HS-27A (cell line): ENCODE measurements at regions not wholly inside any gene's neighbourhood (a gene's known extent, or its start where the extent isn't known, plus 50 kb on each side); places are given as distances from the start of the nearest gene placed in this dataset.

Experiments
- DNase-seq: peaks from one replicate; pipeline ENCODE4 v3.0.0-alpha.2; 2012; ENCODE audit warnings: low read depth, missing footprints

DNA sequence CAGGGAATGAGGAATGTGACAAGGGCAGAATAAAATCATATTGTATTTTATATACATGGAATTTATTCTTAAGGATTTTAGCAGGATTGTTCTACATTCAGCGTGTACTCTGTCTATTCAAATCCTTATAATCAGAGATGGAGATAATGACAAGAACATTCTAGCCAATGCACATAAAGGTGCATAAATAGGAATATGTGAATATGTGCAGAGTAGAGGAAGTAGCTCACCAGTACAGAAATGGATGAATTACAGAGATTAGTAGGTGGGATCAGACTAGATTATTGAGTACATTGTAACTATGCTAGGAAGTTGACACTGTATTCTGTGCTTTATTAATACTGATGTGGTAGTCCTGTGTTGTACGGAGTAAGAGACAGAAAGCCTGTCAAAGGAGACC is 1308.8 kb downstream of the FAM181B start:
- no peak for DNase-seq

DNA sequence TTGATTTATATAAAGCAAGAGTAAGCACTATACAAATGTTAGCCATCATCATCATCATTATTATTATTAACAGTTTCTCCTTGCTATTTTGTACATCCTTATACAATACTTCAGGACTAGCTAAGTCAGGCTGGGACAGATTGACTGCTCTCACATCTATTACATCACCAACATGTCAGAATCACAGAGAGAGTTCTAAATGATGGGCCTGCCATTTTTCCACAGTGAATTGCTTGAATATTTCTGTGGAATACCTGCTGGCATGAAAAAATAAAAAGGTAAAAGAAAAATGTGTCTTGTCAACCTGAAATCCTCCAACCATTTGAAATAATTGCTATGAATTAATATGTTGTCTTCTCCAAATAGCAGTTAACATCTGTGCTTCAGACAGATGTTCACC is 1311.3 kb downstream of the FAM181B start:
- DNase-seq: no peak

DNA sequence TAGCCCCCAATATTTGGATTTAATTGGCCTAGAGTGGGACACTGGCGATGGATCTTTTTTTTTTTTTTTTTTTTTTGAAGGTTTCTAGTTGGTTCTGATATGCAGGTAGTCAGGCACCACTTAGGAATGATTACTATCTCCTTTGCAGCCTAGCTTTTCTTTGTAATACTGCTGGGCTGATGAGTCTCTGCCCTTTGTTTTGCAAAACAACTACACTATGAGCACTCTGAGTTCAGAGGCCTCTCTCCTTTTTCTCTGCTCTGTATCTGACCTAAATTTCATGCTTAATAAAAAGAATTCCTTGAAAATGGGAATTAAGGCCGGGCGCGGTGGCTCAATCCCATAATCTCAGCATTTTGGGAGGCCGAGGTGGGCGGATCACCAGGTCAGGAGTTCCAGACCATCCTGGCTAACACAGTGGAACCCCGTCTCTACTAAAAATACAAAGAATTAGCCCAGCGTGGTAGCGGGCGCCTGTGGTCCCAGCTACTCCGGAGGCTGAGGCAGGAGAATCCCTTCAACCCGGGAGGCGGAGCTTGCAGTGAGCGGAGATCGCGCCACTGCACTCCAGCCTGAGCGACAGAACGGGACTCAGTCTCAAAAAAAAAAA is 1312.3 kb downstream of the FAM181B start:
- DNase-seq: no peak

DNA sequence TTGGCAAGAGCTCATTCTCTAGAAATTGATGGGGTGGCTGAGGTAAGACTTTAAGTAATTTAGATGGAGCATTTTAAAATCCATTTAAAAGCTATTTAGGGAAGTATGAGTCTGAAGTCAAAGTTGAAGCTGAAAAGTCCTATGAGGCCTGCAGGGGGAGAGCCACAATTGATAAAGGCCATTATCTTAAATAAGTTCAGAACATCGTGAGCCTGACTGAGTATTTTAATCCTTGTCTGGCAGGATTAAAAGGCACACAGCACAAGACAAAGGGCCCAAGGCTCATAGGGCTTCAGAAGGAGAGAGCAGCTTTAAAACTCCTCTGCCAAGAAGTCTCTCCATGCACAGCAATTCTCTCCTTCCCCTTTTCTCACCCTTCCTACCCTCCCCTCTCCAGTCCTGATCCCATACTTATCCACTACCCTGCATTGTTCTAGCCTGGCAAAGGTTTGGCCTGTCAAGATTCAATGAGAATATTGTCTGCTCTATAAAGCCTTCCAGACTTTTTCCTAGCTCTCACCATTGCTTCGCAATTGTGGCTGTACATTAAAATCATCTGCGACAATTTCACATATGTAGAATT is 1312.9 kb downstream of the FAM181B start:
- DNase-seq: no peak

DNA sequence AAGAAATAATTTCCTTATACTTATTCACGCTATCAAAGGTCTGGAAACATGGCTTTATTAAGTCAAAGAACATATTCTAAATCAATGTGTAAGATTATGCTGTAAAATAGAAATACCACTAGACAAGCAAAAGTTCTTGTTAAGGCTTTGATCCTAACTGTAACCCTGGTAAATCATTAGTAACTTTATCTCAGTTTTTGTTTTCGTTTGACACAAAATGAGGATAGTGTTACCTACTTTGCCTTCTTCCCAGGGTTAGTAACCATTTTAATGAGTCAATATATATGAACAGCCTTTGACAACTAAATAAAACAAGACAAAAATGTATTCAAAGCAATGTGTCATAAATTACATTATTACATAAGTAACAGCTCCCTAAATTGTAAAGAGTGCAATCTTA is 1336.3 kb downstream of the FAM181B start:
- DNase-seq: no peak

DNA sequence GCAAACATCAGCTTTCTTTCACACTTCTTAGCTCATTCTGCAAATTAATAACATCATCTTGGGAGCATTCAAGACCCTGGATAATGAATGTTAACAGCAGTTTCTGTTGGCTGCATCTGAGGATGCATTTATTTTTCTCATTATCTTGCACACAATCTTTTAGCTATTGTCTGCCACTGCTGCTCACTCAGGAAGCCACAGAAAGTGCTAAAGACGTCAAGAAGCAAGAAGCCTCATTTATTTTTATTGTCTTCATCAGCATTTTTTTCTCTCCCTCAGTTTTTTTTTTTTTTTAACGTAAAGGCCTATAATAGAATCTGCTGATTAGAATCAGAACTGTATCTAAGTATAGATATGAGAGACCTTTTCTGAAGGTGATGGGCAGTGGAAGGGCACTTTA is 1339.4 kb downstream of the FAM181B start:
- DNase-seq: no peak

DNA sequence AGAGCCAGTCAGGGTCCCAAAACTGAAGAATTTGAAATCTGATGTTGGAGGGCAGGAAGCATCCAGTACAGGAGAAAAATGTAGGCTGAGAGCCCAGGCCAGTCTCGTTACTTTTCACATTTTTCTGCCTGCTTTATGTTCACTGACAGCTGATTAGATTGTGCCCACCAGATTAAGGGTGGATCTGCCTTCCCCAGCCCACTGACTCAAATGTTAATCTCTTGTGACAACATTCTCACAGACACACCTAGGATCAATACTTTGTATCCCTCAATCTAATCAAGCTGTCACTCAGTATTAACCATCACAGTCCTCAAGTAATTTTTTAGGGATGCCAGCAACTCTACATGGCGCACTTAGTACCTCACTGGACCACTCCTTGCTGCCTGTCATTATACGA is 1345.3 kb downstream of the FAM181B start:
- DNase-seq: no peak

DNA sequence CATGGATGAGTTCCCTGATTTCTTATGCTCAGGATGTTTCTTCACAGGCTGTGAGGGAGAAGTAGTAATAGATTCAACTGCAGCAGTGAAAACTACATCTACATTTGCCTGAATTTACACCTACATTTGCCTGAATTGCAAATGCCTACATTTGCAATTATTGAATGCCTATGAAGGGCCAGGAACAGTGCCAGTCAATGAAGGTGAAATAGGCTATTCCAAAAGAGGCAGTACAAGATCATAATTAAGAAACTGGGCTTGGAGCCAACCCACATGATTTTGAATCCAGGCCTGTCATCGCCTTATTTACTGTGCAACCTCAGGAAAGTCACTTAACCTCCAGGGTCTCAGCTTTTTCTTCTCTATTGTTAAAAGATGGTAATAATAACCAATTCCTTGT is 1353.3 kb downstream of the FAM181B start:
- DNase-seq: no peak

DNA sequence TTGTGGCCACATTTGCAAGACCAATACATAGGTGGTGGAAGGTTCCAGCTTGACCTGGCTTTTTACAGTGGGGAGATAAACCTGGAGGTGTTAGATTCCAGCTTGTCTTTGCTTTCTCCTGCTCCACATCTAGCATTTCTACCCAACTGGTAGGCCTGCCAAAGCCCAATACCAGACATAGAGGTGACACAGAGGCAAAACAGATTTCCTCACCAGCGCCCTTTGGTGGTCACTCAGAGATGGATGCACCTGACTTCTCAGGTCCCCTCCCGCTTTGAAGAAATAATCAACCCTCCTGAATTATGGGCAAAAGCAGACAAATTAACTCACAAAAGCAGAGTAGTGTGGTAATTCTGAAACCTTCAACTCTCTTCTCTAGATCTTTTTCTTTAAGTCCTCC is 1356.2 kb downstream of the FAM181B start:
- no peak for DNase-seq

DNA sequence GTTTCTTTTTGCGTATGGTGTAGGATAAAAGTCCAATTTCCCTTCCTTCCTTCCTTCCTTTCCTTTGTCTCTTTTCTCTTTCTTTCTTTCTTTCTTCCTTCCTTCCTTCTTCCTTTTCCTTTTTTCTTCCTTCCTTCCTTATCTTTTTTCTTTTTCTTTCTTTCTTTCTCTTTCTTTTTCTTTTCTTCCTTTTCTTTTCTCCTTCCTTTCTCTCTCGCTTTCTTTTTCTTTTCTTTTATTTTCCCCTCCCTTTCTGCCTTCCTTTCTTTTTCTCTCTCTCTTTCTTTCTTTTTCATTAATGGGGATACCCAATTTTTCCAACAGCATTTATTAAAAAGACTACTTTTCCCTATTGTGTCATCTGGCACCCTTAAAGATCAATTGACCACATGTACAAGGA is 1359.7 kb downstream of the FAM181B start:
- DNase-seq: no peak

DNA sequence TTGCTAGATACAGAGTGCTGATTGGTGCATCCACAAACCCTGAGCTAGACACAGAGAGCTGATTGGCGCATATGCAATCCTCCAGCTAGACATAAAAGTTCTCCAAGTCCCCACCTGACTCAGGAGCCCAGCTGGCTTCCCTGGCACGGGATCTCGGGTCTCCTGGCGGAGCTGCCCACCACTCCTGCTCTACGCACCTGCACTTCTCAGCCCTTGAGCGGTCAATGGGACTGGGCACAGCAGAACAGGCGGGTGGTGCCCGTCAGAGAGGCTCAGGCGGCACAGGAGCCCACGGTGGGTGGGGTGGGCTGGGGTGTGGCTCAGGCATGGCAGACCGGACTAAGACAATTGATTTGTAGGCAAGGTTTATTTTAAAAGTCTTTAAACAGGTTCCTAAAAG is 1365.5 kb downstream of the FAM181B start:
- no peak for DNase-seq

DNA sequence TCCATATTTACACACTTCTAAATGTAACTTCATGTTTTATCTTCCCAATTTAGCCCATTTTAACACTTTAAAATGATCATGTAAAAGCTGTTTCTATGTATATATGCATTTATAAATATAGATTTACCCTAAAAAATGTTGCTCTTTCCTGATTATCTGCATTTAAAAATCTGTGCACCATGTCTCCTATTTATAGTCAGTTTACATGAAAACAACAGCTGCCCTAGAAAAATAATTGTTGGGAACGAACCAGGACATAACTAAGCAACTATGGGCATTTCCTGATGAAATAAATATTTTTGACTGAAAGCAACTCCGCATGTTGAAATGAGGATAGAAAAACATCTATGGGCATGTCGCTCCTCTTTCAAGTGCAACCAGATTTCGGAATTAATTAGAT is 1368.2 kb downstream of the FAM181B start:
- no peak for DNase-seq

DNA sequence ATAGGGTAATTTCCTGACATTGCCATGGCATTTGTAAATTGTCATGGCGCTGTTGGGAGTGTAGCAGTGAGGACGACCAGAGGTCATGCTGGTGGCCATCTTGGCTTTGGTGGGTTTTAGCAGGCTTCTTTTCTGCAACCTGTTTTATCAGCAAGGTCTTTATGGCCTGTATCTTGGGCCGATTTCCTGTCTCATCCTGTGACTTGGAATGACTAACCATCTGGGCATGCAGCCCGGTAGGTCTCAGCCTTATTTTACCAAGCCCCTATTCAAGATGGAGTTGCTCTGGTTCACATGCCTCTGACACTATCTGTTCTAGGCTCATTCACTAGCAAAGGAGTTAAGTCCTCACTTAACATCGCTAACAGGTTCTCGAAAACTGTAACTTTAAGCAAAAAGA is 1374.2 kb downstream of the FAM181B start:
- no peak for DNase-seq

DNA sequence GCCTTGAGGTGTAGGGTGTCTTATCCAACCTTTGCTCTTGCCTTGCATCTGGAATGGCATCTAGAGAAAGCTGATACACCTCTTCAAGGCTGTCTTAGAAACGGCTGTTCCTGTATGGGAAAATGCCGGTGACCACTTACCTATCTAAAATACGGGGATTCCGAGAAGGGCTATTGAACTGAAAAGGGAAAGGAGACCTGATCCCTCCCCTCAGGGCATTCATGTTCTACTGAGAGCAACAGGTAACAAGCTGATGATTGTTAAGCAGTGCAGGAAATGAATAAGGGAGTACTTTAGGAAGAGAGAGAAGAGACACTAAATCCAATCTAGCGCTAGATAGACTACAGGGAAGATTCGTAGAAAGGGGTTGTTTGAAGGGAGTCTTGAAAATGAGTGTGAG is 1388.1 kb downstream of the FAM181B start:
- no peak for DNase-seq

DNA sequence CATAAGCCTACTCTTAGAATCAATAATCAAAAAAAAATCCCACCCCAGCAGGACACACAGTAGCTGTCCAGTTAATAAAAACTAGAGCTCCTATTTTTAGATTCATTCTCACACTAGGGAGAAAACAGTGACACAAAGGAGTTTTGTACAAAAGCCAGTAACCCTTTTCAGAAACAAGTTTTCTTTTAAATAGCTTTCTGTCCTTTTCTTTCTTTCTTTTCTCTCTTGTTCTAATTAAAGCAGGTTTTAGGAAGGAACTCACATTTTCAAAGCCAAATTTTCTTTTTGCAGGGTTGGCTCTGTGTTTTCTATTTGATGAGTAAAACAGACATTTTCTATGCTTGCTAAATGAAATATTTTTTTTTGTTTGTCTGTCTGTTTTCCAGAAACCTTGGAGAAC is 1390.7 kb downstream of the FAM181B start:
- no peak for DNase-seq

DNA sequence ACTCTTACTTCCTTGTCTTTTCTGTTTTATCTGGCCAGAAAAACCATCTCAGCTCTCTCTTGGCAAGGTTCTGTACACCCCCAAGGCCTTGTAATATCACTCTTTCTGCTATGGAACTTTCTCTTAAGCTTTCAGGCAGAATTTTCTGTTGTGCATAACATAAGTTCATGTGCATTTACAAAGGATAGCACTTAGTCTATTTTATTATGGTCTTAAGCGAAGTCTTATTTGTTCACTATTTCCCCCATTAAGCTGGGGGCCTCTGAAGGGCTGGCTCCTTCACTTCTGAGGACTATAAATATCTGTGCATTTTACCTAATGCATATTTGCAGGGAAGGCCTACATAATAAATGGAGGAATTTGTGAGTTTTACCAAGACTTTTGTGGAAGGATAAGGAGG is 1393.4 kb downstream of the FAM181B start:
- DNase-seq: no peak

DNA sequence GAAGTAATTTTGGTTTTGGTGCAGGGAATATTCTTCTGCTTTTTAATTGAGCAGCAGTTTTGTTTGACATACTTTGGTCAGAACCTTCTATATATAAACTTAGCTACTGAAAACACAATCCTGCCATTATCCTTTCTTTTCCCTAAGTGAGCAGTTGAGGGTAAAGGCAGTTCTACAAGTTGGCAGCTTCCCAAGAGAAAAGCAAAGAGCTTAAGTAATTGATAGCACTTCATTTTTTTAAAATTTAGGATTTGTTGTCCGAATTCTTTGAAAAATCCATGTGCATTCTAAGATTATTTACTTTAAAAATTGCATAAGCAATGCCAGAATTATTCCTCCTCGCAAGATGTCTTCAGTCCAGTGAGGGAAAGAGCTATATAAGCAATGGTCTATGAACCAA is 1394.1 kb downstream of the FAM181B start:
- DNase-seq: no peak

DNA sequence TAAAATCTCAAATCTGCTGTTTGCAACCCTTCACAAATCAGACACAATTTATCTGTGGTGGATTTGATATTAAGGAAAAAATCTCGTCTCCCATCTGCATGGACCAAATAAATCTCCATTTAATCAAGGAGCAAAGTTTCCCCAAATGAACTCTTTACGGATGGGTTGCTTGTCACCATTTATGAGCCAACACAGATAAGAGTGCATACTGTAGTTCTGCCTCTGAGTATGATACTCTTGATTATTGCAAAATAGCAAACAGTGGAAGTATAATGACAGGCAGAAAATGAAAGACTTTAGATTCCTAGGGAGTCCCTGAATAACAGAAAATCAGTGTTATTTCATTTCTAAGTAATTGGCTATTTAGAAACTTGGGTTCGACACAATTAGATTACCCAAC is 1395.9 kb downstream of the FAM181B start:
- DNase-seq: no peak

DNA sequence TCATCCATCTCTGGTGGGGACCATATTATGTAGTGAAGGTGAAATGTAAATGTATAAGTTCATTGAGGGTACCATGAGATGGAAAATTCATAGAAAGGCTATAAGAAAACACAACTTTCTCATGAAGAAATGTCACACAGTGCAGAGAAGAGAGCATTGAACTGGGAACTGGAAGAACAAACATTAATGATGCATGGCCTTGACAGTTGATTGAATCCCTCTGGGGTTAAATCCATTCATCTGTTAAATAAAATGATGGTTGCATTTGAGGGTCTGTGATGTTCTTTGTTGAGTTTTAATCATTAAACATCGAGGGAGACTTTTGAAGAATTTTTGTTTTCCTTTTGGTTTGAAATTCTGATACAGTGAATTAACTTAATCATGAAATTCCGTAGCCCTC is 1401.4 kb downstream of the FAM181B start:
- DNase-seq: no peak

DNA sequence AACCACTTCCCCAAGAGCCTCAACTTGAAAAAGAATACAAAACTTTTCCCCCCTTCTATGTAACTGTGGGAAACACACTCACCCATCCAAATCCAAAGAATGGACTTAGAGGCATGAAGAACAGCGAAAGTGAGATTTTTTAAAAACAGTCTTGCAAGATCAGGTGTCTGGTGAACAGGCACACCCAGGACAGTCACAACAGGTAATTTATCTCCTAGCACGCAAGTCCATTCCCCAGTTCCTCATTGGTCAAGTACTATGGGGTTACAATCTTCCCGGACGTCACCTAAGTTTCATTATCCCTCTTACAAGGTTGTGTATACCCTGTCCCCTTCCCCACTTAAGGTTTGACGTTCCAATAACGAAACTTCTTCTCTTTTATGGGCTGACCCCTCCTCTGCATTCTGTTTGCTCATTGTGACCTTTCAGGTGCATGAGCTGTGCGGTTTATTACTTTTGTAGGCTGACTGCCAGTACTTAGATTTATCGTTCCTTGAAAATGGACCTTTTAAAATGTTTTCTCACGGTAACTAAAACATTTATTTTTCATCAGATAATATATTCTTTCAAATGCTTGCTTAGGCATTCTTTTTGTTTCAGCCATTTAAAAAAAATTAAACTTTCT is 1401.9 kb downstream of the FAM181B start:
- DNase-seq: no peak

DNA sequence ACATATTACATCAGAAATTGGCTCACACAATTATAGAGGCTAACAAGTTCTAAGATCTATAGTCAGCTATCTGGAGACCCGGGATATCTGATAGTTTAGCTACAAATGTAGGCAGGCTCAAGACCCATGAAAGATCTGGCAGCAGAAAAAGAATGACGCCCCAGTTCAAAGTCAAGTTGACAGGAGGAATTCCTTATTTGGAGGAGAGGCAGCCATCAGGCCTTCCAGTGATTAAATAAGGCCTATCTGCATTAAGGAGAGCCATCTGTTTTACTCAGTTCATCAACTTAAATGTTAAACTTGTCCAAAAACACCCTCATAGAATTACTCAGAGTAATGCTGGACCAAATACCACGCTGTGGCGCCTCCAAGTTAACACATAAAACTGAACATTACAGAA is 1402.6 kb downstream of the FAM181B start:
- DNase-seq: no peak

DNA sequence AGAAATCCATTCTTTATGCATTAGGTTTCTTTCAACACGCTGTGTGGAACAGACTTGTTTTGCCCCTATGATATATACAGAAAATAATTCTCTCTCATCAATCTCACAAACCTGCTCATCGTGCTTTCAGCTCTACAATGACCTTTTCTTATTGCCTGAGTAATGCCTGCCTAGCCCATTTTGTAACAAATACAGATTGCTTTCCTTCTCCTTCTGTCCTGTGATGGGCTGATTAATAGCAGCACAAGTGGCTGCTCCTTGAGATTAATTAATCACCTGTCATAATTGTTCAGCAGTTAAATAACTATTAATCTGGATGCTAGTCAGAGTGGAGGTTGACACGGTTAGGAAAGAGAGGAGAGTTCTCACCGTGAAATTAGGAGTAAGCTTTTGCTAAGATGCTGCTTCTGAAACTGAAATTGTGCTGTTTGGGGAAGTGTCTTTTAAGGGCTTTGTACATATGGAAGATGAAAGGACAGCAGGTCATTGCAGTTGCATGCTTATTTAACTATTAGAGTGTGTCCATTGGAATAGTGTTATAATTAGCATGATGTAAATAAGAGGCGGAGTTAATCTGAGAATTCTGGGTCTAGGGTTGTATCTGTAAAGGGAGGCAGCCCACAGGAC is 1430.5 kb downstream of the FAM181B start:
- DNase-seq: no peak

DNA sequence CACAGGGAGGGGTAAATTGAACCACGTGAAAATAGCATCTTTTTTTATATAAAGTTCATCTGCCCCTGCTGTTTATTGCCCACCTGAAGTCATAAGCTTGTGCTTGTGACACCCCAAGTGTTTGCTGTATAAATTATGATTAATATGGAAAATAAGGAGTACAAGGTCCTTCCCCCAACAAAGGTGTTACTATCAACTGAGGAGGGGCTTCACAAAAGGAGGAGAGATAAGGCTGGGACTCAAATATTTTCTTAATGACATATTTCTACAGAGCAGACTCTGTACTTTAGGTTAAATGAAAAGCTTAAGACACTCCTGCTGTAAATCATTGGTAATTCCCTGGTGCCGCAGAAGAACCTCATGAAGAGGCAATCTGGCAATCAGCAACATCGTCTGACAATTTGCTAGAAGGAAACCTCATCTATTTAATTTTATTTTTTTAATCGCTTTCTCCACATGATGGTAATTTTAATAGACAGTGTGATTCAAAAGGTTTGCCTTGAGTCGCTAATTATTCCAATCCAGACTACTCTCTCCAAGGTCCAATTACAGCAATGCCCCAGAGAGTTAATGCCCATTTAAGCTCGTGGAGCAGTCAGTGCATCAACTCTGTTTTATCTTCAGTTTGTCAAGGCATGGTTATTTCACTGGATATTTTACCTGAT is 1432.4 kb downstream of the FAM181B start:
- no peak for DNase-seq
